ENCODE measurements at regions not wholly inside any gene's neighbourhood (a gene's known extent, or its start where the extent isn't known, plus 50 kb on each side); places are given as distances from the start of the nearest gene placed in this dataset.

DNA sequence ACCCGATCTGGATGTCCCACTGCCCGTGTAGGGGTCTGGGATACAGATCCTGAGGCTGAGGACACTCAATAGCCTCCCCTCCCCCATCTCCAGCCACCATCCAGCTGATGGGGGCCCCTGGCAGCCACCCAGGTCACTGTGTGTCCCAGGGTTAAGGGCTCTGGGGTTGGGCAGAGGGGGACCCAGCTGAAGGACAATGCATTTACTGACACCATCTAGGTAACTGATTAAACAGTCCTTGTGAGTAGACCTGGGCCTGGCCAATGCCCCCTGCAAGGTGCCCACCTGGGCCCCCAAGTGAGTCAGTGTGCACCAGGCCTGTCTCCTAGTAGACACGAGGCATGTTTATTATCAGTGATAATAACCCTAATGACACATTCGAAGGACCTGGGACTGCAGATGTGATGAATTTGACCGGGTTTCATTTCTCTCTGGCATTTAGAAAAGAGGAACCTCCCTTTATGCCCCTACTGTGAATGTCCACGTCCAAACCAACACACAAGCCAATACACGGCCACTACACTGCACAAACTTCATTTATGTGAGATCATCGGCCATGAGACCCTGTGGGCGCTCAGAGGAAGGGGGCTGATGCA, 261.9 kb upstream of the FOXF1 start:
- Histone ChIP-seq H2AFZ (no peak overlapping the region), H3K4me3 (no peak overlapping the region), H3K27ac (no peak overlapping the region), H4K20me1 (ENCODE audit: insufficient read depth) (no peaks in the 10 kb centered on the region), H3F3A (ENCODE audit: insufficient read depth, low read depth) (no peaks in the 10 kb centered on the region), H3K4me2 (no peak overlapping the region), H3K9me3 (ENCODE audit: insufficient read depth, low read depth) (no peaks in the 10 kb centered on the region), H3K4me1 (replicated peaks; ENCODE audit: insufficient read depth) (no peaks in the 10 kb centered on the region), H3K79me2 (ENCODE audit: low read depth) (no peaks in the 10 kb centered on the region), H3K9me2 (ENCODE audit: insufficient read depth) (no peaks in the 10 kb centered on the region), H3K36me3 (ENCODE audit: low read depth) (no peaks in the 10 kb centered on the region), H3K27me3 (ENCODE audit: insufficient read depth, low read depth) (peaks cover 87% of the 10 kb centered on the region)
- no peak for DNase-seq
- ChIA-PET CTCF (no interaction called here), POLR2A (ENCODE audit: unreplicated experiment) (no interaction called here)
- no TSS peak for BruUV-seq (replicated peaks)
- TF ChIP-seq, protein P1, sequence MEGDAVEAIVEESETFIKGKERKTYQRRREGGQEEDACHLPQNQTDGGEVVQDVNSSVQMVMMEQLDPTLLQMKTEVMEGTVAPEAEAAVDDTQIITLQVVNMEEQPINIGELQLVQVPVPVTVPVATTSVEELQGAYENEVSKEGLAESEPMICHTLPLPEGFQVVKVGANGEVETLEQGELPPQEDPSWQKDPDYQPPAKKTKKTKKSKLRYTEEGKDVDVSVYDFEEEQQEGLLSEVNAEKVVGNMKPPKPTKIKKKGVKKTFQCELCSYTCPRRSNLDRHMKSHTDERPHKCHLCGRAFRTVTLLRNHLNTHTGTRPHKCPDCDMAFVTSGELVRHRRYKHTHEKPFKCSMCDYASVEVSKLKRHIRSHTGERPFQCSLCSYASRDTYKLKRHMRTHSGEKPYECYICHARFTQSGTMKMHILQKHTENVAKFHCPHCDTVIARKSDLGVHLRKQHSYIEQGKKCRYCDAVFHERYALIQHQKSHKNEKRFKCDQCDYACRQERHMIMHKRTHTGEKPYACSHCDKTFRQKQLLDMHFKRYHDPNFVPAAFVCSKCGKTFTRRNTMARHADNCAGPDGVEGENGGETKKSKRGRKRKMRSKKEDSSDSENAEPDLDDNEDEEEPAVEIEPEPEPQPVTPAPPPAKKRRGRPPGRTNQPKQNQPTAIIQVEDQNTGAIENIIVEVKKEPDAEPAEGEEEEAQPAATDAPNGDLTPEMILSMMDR (conservative IDR thresholded peaks at IDR 0.05) = no peak
- no peak for TF ChIP-seq EZH2 (IDR thresholded peaks at IDR 0.05; ENCODE audit: low read depth)
- intact Hi-C loops (cut with micrococcal nuclease; ENCODE audit: unreplicated experiment) = no loop called here

DNA sequence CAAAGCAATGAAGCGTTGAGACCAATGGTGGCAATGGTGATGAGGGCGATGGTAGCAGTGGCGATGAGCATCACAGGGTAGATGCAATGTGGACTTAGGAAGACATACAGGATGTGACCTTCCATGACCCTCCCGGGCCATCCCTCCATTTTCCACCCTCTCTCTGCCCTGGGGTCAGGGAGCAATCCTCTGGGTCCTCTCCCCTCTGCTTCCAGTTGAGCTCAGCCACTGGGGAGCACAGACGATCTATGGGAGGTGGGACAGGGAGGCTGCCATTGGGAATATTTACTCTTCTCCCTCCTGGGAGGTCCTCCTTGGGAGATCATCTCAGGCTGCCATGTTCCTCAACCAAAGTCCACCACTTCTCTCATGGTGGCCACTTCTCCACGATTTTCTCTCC, 260.7 kb upstream of the FOXF1 start:
- Histone ChIP-seq H3K9me3 (ENCODE audit: insufficient read depth, low read depth) (no peaks in the 10 kb centered on the region), H4K20me1 (ENCODE audit: insufficient read depth) (no peaks in the 10 kb centered on the region), H3K79me2 (ENCODE audit: low read depth) (no peaks in the 10 kb centered on the region), H2AFZ (no peak overlapping the region), H3K27ac (no peak overlapping the region), H3K36me3 (ENCODE audit: low read depth) (no peaks in the 10 kb centered on the region), H3K27me3 (ENCODE audit: insufficient read depth, low read depth) (peaks cover 75% of the 10 kb centered on the region), H3K4me3 (no peak overlapping the region), H3K4me2 (no peak overlapping the region), H3K9me2 (ENCODE audit: insufficient read depth) (no peaks in the 10 kb centered on the region), H3F3A (ENCODE audit: insufficient read depth, low read depth) (no peaks in the 10 kb centered on the region), H3K4me1 (replicated peaks; ENCODE audit: insufficient read depth) (no peaks in the 10 kb centered on the region)
- BruUV-seq (replicated peaks) = no TSS peak
- TF ChIP-seq, protein P1 (conservative IDR thresholded peaks at IDR 0.05) = no peak
- no peak for TF ChIP-seq EZH2 (IDR thresholded peaks at IDR 0.05; ENCODE audit: low read depth)
- CTCF ChIA-PET = no interaction called here
- intact Hi-C loops (cut with micrococcal nuclease; ENCODE audit: unreplicated experiment) = no loop called here
- POLR2A ChIA-PET (ENCODE audit: unreplicated experiment) = no interaction called here
- DNase-seq = no peak

DNA sequence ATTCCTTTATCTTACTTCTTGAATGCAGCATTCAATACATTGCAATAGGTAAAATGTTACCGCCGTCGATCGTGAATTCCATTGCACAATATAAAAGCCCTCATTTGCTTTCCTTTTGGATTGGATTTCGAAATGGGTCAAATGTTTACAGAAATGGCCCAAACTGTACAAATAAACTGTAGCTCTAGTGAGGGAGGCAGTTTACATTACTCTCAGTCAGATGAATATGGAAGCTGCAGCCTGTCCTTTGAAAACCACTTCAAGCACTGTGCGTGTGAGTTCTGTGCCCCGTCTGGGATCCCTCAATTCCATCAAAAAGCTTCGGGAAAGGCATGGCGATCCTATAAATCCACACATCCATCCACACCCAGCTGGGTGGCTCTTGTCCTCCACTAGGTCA, 258.6 kb upstream of the FOXF1 start:
- Histone ChIP-seq H3K4me2 (no peak overlapping the region), H3K79me2 (ENCODE audit: low read depth) (no peaks in the 10 kb centered on the region), H3K9me2 (ENCODE audit: insufficient read depth) (no peaks in the 10 kb centered on the region), H4K20me1 (ENCODE audit: insufficient read depth) (no peaks in the 10 kb centered on the region), H3K36me3 (ENCODE audit: low read depth) (no peaks in the 10 kb centered on the region), H2AFZ (no peak overlapping the region), H3K4me1 (replicated peaks; ENCODE audit: insufficient read depth) (no peaks in the 10 kb centered on the region), H3K27ac (no peak overlapping the region), H3F3A (ENCODE audit: insufficient read depth, low read depth) (no peaks in the 10 kb centered on the region), H3K9me3 (ENCODE audit: insufficient read depth, low read depth) (no peaks in the 10 kb centered on the region), H3K27me3 (ENCODE audit: insufficient read depth, low read depth) (peaks cover 55% of the 10 kb centered on the region), H3K4me3 (no peak overlapping the region)
- intact Hi-C loops (cut with micrococcal nuclease; ENCODE audit: unreplicated experiment) = no loop called here
- TF ChIP-seq, protein P1 (conservative IDR thresholded peaks at IDR 0.05) = no peak
- no peak for TF ChIP-seq EZH2 (IDR thresholded peaks at IDR 0.05; ENCODE audit: low read depth)
- DNase-seq = no peak
- no TSS peak for BruUV-seq (replicated peaks)
- CTCF ChIA-PET = no interaction called here
- POLR2A ChIA-PET (ENCODE audit: unreplicated experiment) = no interaction called here

Measured in PC-9 (cell line).